ENCODE measurements at regions not wholly inside any gene's neighbourhood (a gene's known extent, or its start where the extent isn't known, plus 50 kb on each side); places are given as distances from the start of the nearest gene placed in this dataset.
A peak's percentile ranks its signal among the peaks of the same experiment; 100 is the strongest.

DNA sequence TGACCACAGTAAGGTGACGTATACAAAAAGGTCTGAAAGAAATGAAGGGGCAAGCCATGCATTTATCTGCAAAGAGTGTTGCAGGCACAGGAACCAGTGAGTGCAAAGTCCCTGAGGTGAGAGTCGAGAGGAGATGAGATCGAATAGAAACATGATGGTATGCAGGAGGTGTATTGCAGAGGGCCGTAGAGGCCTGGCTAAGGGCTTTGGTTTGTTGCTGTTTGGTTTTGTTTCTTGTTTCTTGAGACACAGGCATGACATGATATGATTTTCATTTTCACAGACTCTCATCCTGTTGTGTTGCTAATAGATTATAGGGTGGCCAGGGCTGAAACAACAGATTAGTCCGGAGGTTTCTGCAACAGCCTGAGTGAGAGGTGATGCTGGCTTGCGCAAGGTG is 80.4 kb downstream of the HSPH1 start:
- Histone ChIP-seq H3K36me3 (ENCODE audit: low read depth) (no peaks in the 10 kb centered on the region), H3K4me3 (no peak overlapping the region), H3K4me1 (ENCODE audit: low read depth) (no peaks in the 10 kb centered on the region), H3K9me3 (no peaks in the 10 kb centered on the region)
- no peak for DNase-seq
- ATAC-seq = no peak
- intact Hi-C loops (cut with DNase I, micrococcal nuclease) = no loop called here
- TF ChIP-seq, protein P1, sequence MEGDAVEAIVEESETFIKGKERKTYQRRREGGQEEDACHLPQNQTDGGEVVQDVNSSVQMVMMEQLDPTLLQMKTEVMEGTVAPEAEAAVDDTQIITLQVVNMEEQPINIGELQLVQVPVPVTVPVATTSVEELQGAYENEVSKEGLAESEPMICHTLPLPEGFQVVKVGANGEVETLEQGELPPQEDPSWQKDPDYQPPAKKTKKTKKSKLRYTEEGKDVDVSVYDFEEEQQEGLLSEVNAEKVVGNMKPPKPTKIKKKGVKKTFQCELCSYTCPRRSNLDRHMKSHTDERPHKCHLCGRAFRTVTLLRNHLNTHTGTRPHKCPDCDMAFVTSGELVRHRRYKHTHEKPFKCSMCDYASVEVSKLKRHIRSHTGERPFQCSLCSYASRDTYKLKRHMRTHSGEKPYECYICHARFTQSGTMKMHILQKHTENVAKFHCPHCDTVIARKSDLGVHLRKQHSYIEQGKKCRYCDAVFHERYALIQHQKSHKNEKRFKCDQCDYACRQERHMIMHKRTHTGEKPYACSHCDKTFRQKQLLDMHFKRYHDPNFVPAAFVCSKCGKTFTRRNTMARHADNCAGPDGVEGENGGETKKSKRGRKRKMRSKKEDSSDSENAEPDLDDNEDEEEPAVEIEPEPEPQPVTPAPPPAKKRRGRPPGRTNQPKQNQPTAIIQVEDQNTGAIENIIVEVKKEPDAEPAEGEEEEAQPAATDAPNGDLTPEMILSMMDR (IDR thresholded peaks at IDR 0.05) = no peak

DNA sequence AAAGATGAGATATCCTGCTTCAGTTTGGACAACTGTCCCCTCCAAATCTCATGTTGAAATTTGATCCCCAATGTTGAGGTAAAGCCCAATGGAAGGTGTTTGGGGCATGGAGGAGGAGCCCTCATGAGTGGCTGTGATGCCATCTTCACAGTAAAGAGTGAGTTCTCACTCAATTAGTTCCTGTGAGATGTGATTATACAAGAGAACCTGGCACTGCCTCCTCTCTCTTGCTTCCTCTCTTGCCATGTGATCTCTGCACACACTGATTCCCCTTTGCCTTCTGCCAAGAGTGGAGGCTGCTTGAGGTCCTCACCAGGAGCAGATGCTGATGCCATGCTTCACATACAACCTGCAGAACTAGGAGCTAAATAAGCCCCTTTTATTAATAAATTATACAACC is 86.9 kb downstream of the HSPH1 start:
- no peak overlapping the region for H3K4me3 ChIP-seq
- H3K36me3 ChIP-seq (ENCODE audit: low read depth) = no peaks in the 10 kb centered on the region
- DNase-seq = no peak
- no peaks in the 10 kb centered on the region for H3K4me1 ChIP-seq (ENCODE audit: low read depth)
- ATAC-seq = no peak
- H3K9me3 ChIP-seq = no peaks in the 10 kb centered on the region
- intact Hi-C loops (cut with DNase I, micrococcal nuclease) = no loop called here
- TF ChIP-seq, protein P1 (IDR thresholded peaks at IDR 0.05) = no peak

DNA sequence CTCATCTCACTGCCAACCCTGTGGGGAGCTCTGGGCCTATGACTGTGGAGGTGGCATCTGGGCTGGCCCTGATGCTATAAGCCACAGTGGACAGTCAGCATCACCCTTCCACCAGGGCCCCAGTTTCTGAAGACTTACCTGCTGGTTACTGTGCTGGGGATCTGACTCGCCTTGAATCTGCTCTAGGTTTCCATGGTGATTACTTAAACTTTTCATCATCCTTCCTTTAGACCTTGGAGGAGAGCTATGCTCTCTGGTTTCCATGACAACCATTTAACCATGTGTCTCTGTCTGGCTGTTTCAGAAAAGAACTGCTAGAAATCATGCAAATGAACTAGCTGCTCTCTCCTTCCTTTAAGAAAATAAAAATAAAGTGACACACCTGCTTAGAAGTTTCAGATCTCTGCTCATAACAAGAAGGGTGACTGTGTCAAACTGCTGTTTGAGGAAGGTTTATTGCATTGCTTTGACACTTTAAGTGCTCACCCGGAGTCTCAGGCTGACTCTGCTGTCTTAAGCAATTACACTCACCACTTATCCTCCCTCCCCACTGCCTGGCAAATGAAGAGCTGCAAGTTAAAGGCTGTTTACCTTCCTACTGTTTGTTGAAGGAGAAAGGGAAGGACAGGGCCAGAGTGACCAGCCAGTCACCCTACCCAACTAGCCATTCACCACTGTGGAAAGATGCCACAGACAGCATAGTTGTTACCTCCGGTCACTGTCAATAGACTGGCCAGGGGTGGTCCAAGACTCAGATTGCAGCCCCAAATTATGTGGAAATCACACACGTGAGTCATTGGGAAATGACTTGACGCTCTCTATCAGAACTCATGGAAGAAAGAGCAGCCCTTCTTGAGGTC is 87.6 kb downstream of the HSPH1 start:
- Histone ChIP-seq H3K4me3 (no peak overlapping the region), H3K36me3 (ENCODE audit: low read depth) (no peaks in the 10 kb centered on the region), H3K4me1 (ENCODE audit: low read depth) (no peaks in the 10 kb centered on the region), H3K9me3 (no peaks in the 10 kb centered on the region)
- ATAC-seq (peak; percentile 47), DNase-seq (no peak)
- TF ChIP-seq, protein P1 (IDR thresholded peaks at IDR 0.05) = no peak
- intact Hi-C loops (cut with DNase I, micrococcal nuclease) = no loop called here

DNA sequence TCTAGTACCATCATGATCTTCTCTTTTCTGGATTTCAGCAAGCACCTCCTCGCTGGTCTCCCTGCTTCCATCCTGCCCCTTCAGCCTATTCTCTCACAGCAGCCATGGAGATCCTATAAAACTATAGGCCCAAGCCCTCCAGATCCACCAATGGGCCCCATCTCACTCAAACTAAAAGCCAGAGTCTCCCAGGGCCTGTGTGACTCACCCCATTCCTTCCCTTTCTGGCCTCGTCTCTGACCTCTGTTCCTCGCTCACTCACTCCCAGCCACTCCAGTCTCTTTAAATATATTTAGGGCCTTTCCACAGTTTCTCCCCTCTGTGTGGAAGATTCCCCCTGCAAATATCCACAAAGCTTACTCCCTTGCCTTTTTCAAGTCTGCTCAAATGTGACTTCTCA is 89.7 kb downstream of the HSPH1 start:
- no peaks in the 10 kb centered on the region for H3K4me1 ChIP-seq (ENCODE audit: low read depth)
- TF ChIP-seq, protein P1 (IDR thresholded peaks at IDR 0.05) = no peak
- DNase-seq = no peak
- no peak overlapping the region for H3K4me3 ChIP-seq
- intact Hi-C loops (cut with DNase I, micrococcal nuclease) = no loop called here
- ATAC-seq = no peak
- H3K9me3 ChIP-seq = no peaks in the 10 kb centered on the region
- H3K36me3 ChIP-seq (ENCODE audit: low read depth) = no peaks in the 10 kb centered on the region

DNA sequence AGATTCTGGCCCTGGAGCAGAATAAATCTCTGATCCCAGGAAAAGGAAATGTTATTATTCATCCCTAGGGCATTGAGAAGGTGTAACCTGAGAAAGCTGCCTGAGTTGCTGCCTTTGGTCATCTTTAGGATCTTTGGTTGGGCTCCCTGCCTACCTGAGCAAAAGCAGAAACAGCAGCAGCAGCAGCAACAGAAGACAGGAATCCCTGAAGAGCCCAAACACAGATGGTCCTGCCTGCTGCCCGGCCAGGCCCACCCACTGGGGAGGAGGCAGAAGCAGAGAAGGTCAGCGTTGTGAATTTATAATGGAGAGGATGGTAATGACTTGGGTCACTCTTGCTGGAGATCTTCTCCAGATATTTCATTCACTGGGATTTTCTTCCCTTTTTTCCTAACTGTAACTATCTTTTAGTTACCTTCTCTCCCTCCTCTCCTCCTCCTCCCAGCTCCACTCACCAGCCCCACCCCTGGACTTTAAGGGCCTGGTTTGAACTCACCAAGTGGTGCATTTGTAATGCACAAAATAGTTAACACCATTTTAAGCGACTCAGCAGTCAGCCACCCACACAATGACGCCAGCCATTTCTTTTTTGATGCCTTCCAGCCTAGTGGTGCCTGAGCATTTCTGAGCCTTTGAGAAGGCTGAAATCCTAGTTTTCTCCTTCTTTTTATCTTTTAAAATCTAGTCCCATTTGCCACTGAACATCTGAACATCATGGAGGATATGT is 91.7 kb downstream of the HSPH1 start:
- ATAC-seq (no peak), DNase-seq (no peak)
- intact Hi-C loops (cut with DNase I, micrococcal nuclease) = no loop called here
- TF ChIP-seq, protein P1 (IDR thresholded peaks at IDR 0.05) = no peak
- Histone ChIP-seq H3K9me3 (no peaks in the 10 kb centered on the region), H3K36me3 (ENCODE audit: low read depth) (no peaks in the 10 kb centered on the region), H3K4me3 (no peak overlapping the region), H3K4me1 (ENCODE audit: low read depth) (no peaks in the 10 kb centered on the region)

Measured in mucosa of descending colon (tissue), 3 donors.